Sigmoid colon (tissue), 4 donors: ENCODE measurements at regions not wholly inside any gene's neighbourhood (a gene's known extent, or its start where the extent isn't known, plus 50 kb on each side); places are given as distances from the start of the nearest gene placed in this dataset.

Experiments
- CTCF ChIP-seq, 4 experiments: fragments of 450-650 bp in 3 of 4; fragments of 200-600 bp in 1 of 4; IDR thresholded peaks; one replicate each; pipeline ENCODE4 v1.5.1; 2016 to 2019; ENCODE audit warnings: antibody characterized with exemption in 4 of 4, mild to moderate bottlenecking in 3 of 4, moderate library complexity in 2 of 4
- EP300 ChIP-seq, 4 donors: sonication (generic); formaldehyde crosslinking; IDR thresholded peaks; one replicate each; pipeline ENCODE4 v1.6.1; 2017; ENCODE audit warnings: antibody characterized with exemption in 4 of 4
- POLR2AphosphoS5 ChIP-seq, 4 donors: sonication (generic); formaldehyde crosslinking; IDR thresholded peaks; one replicate each; pipeline ENCODE4 v1.6.1; 2017; ENCODE audit warnings: antibody characterized with exemption in 4 of 4

- no peak for TF ChIP-seq CTCF (IDR thresholded peaks at IDR 0.05)
- TF ChIP-seq EP300 (IDR thresholded peaks at IDR 0.05) = no peak
- no peak for TF ChIP-seq POLR2AphosphoS5 (IDR thresholded peaks at IDR 0.05)
These were observed 164.5 kb downstream of the IFI44 start for GRCh38 chr1:78814176-78814575.
